Heart left ventricle (tissue), 13 donors: ENCODE measurements at regions not wholly inside any gene's neighbourhood (a gene's known extent, or its start where the extent isn't known, plus 50 kb on each side); places are given as distances from the start of the nearest gene placed in this dataset.

ENCODE experiments used
- POLR2A ChIP-seq, 2 donors: fragments of 450-650 bp; IDR thresholded peaks; one replicate each; pipeline ENCODE4 v1.6.1; 2017; ENCODE audit warnings: antibody characterized with exemption in 2 of 2, mild to moderate bottlenecking in 2 of 2, moderate library complexity in 2 of 2
- TF ChIP-seq, protein P1 (sequence below), 12 donors: fragments of 200-600 bp; sonication (generic) in 4 of 12; IDR thresholded peaks; one replicate each; pipeline versions ENCODE4 v1.5.0 to v1.8.0; 2018 to 2022; ENCODE audit warnings: antibody characterized with exemption in 12 of 12, mild to moderate bottlenecking in 5 of 12
- donor health status: ischemic (EF 13 %, LVEDD 7.1; RV severe dilation, severe dysfunction).
- donor health status: DM: no; HTN: yes; CAD: no.
- donor health status: DM: no; HTN: no; CAD: no.
- donor health status: ischemic (EF 25% LVEDD 6.9; RV normal size, moderate dysfunction).
- donor health status: ischemic (EF 25% LVEDD 5.7; RV mildly dilated, moderate dysfunction).
- donor health status: ischemic (EF 35%, LVEDD 5.7; RV mildly dilated, moderate dysfunction).
- donor health status: nonischemic (EF 11% LVEDD 7.7; RV severe dilation, severe dysfunction).
- donor health status: DM: yes; HTN: yes; CAD: no.
- donor health status: PGD.
- donor health status: ischemic (EF 29% LVEDD 5.4; RV normal size, mild dysfunction).
- donor health status: nonischemic (EF 23%, LVEDD 6.1; RV moderate dilation, normal function).

DNA sequence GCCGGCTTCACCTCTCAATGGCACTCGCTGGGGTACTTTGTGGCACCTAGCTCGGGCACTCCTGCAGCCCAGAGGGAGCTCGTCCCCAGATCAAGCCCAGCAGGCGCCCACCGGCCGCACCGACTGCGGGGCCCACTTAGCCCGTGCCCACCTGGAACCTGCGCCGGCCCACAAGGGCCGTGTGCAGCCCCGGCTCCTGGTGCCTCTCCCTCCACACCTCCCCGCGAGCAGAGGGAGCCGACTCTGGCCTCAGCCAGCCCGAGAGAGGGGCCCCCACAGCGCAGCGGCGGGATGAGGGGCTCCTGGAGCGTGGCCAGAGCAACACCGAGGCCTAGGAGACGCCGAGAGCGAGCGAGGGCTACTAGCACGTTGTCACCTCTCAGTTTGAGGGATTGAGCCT lies 82.1 kb upstream of the SHISA3 start:
- TF ChIP-seq, protein P1, sequence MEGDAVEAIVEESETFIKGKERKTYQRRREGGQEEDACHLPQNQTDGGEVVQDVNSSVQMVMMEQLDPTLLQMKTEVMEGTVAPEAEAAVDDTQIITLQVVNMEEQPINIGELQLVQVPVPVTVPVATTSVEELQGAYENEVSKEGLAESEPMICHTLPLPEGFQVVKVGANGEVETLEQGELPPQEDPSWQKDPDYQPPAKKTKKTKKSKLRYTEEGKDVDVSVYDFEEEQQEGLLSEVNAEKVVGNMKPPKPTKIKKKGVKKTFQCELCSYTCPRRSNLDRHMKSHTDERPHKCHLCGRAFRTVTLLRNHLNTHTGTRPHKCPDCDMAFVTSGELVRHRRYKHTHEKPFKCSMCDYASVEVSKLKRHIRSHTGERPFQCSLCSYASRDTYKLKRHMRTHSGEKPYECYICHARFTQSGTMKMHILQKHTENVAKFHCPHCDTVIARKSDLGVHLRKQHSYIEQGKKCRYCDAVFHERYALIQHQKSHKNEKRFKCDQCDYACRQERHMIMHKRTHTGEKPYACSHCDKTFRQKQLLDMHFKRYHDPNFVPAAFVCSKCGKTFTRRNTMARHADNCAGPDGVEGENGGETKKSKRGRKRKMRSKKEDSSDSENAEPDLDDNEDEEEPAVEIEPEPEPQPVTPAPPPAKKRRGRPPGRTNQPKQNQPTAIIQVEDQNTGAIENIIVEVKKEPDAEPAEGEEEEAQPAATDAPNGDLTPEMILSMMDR (IDR thresholded peaks at IDR 0.05), result no peak
- no peak for TF ChIP-seq POLR2A (IDR thresholded peaks at IDR 0.05)
